HG03457 (cell line): ENCODE measurements at regions not wholly inside any gene's neighbourhood (a gene's known extent, or its start where the extent isn't known, plus 50 kb on each side); places are given as distances from the start of the nearest gene placed in this dataset.

Experiments used
- ATAC-seq: cut with Tn5 transposase; IDR thresholded peaks from one replicate; pipeline ENCODE4 v1.9.1; 2021; ENCODE audit warnings: moderate number of reproducible peaks; ENCODE audit not compliant: unreplicated experiment

- ATAC-seq: no peak
Measured at GRCh38 chr20:56799187-56799586, 170.1 kb downstream of the TFAP2C start.

GRCh38 chr20:56800088-56800487, 171.0 kb downstream of the TFAP2C start:
- no peak for ATAC-seq

GRCh38 chr20:56801971-56802755, 173.1 kb downstream of the TFAP2C start:
- no peak for ATAC-seq

- no peak for ATAC-seq
Measured at GRCh38 chr20:56802805-56803204, 173.7 kb downstream of the TFAP2C start.

- no peak for ATAC-seq
Measured at GRCh38 chr20:56805313-56805712, 176.2 kb downstream of the TFAP2C start.

GRCh38 chr20:56805966-56806365, 176.9 kb downstream of the TFAP2C start:
- no peak for ATAC-seq

GRCh38 chr20:56806952-56807517, 177.9 kb downstream of the TFAP2C start:
- no peak for ATAC-seq

GRCh38 chr20:56808117-56808725, 179.1 kb downstream of the TFAP2C start:
- no peak for ATAC-seq

GRCh38 chr20:56808732-56809131, 179.6 kb downstream of the TFAP2C start:
- ATAC-seq: no peak

- no peak for ATAC-seq
Measured at GRCh38 chr20:56809668-56810067, 180.6 kb downstream of the TFAP2C start.

- no peak for ATAC-seq
Measured at GRCh38 chr20:56810141-56810540, 181.0 kb downstream of the TFAP2C start.

GRCh38 chr20:56815796-56816195, 186.7 kb downstream of the TFAP2C start:
- no peak for ATAC-seq

GRCh38 chr20:56816349-56816748, 187.2 kb downstream of the TFAP2C start:
- ATAC-seq: no peak

- no peak for ATAC-seq
Measured at GRCh38 chr20:56817780-56818675, 188.9 kb downstream of the TFAP2C start.

GRCh38 chr20:56820984-56821383, 191.9 kb downstream of the TFAP2C start:
- no peak for ATAC-seq

GRCh38 chr20:56826306-56826704, 197.2 kb downstream of the TFAP2C start:
- no peak for ATAC-seq

- ATAC-seq: no peak
Measured at GRCh38 chr20:56826705-56827665, 197.9 kb downstream of the TFAP2C start.

GRCh38 chr20:56827763-56828162, 198.7 kb downstream of the TFAP2C start:
- no peak for ATAC-seq

- no peak for ATAC-seq
Measured at GRCh38 chr20:56828402-56828801, 199.3 kb downstream of the TFAP2C start.

- ATAC-seq: no peak
Measured at GRCh38 chr20:56829788-56830385, 200.8 kb downstream of the TFAP2C start.
